KMS-11 (cell line): ENCODE measurements at regions not wholly inside any gene's neighbourhood (a gene's known extent, or its start where the extent isn't known, plus 50 kb on each side); places are given as distances from the start of the nearest gene placed in this dataset.

Source experiments
- H2AFZ ChIP-seq: fragments of 200-600 bp; sonication (generic); 2 replicates; pipeline ENCODE4 v1.6.1; 2016; ENCODE audit warnings: antibody characterized with exemption, mixed run types, low read depth
- H3K27ac ChIP-seq: fragments of 200-600 bp; sonication (generic); 2 replicates; pipeline ENCODE4 v1.6.1; 2016; ENCODE audit warnings: mild to moderate bottlenecking, mixed run types
- H3K27me3 ChIP-seq: fragments of 200-600 bp; sonication (generic); 2 replicates; pipeline ENCODE4 v1.6.1; 2017; ENCODE audit warnings: mild to moderate bottlenecking, low read depth, mixed run types, moderate library complexity; ENCODE audit not compliant: insufficient read depth
- H3K36me3 ChIP-seq: fragments of 200-600 bp; sonication (generic); 2 replicates; pipeline ENCODE4 v1.6.1; 2017; ENCODE audit warnings: mild to moderate bottlenecking, mixed run types; ENCODE audit not compliant: insufficient read depth
- H3K4me1 ChIP-seq: fragments of 200-600 bp; sonication (generic); 2 replicates; pipeline ENCODE4 v1.6.1; 2016; ENCODE audit warnings: mild to moderate bottlenecking, low read depth, mixed run types; ENCODE audit not compliant: poor library complexity, severe bottlenecking
- H3K4me2 ChIP-seq: fragments of 200-600 bp; sonication (generic); 2 replicates; pipeline ENCODE4 v1.7.0; 2016; ENCODE audit warnings: mild to moderate bottlenecking, mixed run types
- H3K4me3 ChIP-seq: fragments of 200-600 bp; sonication (generic); IDR thresholded peaks from 2 replicates; pipeline ENCODE4 v1.6.1; 2017; ENCODE audit warnings: low read depth, low read length, mixed read lengths; ENCODE audit not compliant: insufficient read depth
- H3K79me2 ChIP-seq: fragments of 200-600 bp; sonication (generic); 2 replicates; pipeline ENCODE4 v1.6.1; 2016; ENCODE audit warnings: low read depth, mixed run types; ENCODE audit not compliant: insufficient read depth
- H3K9ac ChIP-seq: fragments of 200-600 bp; sonication (generic); 2 replicates; pipeline ENCODE4 v1.6.1; 2016; ENCODE audit warnings: mild to moderate bottlenecking, mixed run types
- H4K20me1 ChIP-seq: fragments of 200-600 bp; sonication (generic); 2 replicates; pipeline ENCODE4 v1.6.1; 2016; ENCODE audit warnings: mild to moderate bottlenecking, mixed run types; ENCODE audit not compliant: insufficient read depth
- TF ChIP-seq, protein P1 (sequence below): fragments of 200-600 bp; sonication (generic); conservative IDR thresholded peaks from 2 replicates; pipeline ENCODE4 v1.6.1; 2017; ENCODE audit warnings: low read depth, mild to moderate bottlenecking, antibody characterized with exemption, low read length, moderate library complexity, mixed read lengths

GRCh38 chr6:115668781-115669180, 391.9 kb downstream of the FRK start:
- no peaks in the 10 kb centered on the region for H3K79me2 ChIP-seq
- H3K27ac ChIP-seq: no peak overlapping the region
- H3K4me3 ChIP-seq: no peak overlapping the region
- no peaks in the 10 kb centered on the region for H3K27me3 ChIP-seq
- no peak overlapping the region for H3K9ac ChIP-seq
- H2AFZ ChIP-seq: no peak overlapping the region
- no peak overlapping the region for H3K4me2 ChIP-seq
- TF ChIP-seq, protein P1, sequence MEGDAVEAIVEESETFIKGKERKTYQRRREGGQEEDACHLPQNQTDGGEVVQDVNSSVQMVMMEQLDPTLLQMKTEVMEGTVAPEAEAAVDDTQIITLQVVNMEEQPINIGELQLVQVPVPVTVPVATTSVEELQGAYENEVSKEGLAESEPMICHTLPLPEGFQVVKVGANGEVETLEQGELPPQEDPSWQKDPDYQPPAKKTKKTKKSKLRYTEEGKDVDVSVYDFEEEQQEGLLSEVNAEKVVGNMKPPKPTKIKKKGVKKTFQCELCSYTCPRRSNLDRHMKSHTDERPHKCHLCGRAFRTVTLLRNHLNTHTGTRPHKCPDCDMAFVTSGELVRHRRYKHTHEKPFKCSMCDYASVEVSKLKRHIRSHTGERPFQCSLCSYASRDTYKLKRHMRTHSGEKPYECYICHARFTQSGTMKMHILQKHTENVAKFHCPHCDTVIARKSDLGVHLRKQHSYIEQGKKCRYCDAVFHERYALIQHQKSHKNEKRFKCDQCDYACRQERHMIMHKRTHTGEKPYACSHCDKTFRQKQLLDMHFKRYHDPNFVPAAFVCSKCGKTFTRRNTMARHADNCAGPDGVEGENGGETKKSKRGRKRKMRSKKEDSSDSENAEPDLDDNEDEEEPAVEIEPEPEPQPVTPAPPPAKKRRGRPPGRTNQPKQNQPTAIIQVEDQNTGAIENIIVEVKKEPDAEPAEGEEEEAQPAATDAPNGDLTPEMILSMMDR: no peak
- no peaks in the 10 kb centered on the region for H4K20me1 ChIP-seq
- H3K36me3 ChIP-seq: no peaks in the 10 kb centered on the region
- H3K4me1 ChIP-seq: no peaks in the 10 kb centered on the region

DNA sequence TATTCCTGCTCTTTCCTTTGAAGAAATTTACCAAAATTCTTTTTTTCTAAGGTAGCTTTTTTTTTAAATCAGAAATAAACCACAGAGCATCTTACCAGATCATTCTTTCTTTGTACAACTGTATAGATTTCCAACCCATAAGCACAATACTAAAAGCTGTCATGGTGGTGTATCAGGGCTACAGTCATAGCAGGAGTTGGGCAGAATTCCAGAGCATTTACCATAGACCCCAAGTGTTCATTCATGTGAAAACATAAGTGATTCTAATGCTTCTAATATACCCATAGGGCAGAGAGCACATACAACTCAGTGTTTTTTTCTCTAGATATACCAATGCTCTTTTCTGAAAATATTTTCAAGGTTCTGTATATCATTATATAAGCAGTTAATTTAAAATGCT, 392.5 kb downstream of the FRK start:
- H3K79me2 ChIP-seq: no peaks in the 10 kb centered on the region
- no peak overlapping the region for H3K27ac ChIP-seq
- no peaks in the 10 kb centered on the region for H3K36me3 ChIP-seq
- H2AFZ ChIP-seq: no peak overlapping the region
- H3K4me2 ChIP-seq: no peak overlapping the region
- TF ChIP-seq, protein P1: no peak
- no peak overlapping the region for H3K9ac ChIP-seq
- H3K4me1 ChIP-seq: no peaks in the 10 kb centered on the region
- H3K4me3 ChIP-seq: no peak overlapping the region
- no peaks in the 10 kb centered on the region for H3K27me3 ChIP-seq
- H4K20me1 ChIP-seq: no peaks in the 10 kb centered on the region

DNA sequence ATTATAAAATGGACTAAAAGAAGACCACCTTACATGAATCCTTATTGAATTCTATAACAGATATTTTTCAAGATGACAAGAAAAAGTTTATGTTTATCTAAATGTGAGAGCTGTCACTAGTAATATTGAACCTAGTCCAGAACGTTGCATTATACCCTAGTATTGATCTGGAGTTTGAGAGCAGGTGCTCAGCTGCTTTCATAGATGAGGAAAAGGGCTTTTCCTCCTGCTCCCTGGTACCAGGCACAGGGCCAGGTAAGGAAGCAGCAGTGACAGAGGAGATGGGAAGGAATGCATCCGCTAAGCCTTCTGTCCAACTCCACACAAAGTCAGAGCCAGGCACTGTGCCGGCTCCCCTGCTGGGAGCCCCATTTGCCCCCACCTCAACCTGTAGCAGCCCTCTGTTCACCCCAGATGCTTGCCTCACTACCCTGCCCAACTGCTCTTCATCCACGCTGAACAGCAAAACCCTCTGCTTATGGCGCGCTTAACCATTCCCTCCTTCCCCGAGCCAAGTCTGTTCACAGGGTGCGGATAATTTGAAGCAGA, 393.1 kb downstream of the FRK start:
- TF ChIP-seq, protein P1: no peak
- H3K4me3 ChIP-seq: no peak overlapping the region
- no peak overlapping the region for H2AFZ ChIP-seq
- H3K4me1 ChIP-seq: no peaks in the 10 kb centered on the region
- no peak overlapping the region for H3K27ac ChIP-seq
- no peaks in the 10 kb centered on the region for H3K27me3 ChIP-seq
- no peak overlapping the region for H3K9ac ChIP-seq
- no peaks in the 10 kb centered on the region for H3K79me2 ChIP-seq
- H4K20me1 ChIP-seq: no peaks in the 10 kb centered on the region
- no peaks in the 10 kb centered on the region for H3K36me3 ChIP-seq
- no peak overlapping the region for H3K4me2 ChIP-seq

DNA sequence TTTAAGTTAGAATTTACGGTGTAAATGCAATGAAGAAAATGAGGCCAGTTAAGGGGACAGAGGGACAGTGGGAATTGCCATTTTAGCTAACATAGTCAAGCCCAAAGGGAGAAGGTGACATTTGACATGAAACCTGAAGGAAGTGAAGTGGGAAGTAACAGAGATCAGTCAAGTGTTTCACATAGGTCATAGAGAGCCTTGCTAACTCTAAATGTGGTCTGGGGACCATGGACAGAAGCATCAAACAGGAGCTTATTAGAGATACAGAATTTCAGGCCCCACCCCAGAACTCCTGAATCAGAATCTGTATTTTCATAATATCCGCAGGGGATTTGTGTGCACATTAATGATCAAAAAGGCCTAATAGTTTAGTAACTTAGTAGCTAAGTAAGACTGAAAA, 393.7 kb downstream of the FRK start:
- TF ChIP-seq, protein P1: no peak
- Histone ChIP-seq H3K9ac (no peak overlapping the region), H3K27ac (no peak overlapping the region), H2AFZ (no peak overlapping the region), H3K4me2 (no peak overlapping the region), H3K4me3 (no peak overlapping the region), H3K79me2 (no peaks in the 10 kb centered on the region), H3K36me3 (no peaks in the 10 kb centered on the region), H3K4me1 (no peaks in the 10 kb centered on the region), H4K20me1 (no peaks in the 10 kb centered on the region), H3K27me3 (no peaks in the 10 kb centered on the region)
